Erythroblast (primary cell): ENCODE measurements at regions not wholly inside any gene's neighbourhood (a gene's known extent, or its start where the extent isn't known, plus 50 kb on each side); places are given as distances from the start of the nearest gene placed in this dataset.

Source experiments
- GATA1 ChIP-seq: IDR thresholded peaks from 2 replicates; pipeline ENCODE4 v1.6.1; 2011; ENCODE audit warnings: low read depth, mild to moderate bottlenecking, control low read depth, low read length, moderate library complexity
- POLR2A ChIP-seq: IDR thresholded peaks from 2 replicates; pipeline ENCODE4 v1.6.1; 2011; ENCODE audit warnings: mild to moderate bottlenecking, low read length

- TF ChIP-seq POLR2A, result no peak
- TF ChIP-seq GATA1, result no peak
Measured at GRCh38 chr13:106898231-106898630, 330.3 kb upstream of the ARGLU1 start.
